ENCODE measurements at regions not wholly inside any gene's neighbourhood (a gene's known extent, or its start where the extent isn't known, plus 50 kb on each side); places are given as distances from the start of the nearest gene placed in this dataset.

GRCh38 chr10:42987575-42987974 is 89.3 kb upstream of the RET start:
- no peaks in the 10 kb centered on the region for H3K36me3 ChIP-seq (ENCODE audit: control insufficient read depth, insufficient read depth, low read length)
- ATAC-seq: no peak
- in situ Hi-C loops (cut with HindIII; ENCODE audit: low pct_unique_long_range_greater_than_20kb, low sequenced_read_pairs): no loop called here

GRCh38 chr10:42988069-42988468 is 88.8 kb upstream of the RET start:
- POLR2A ChIA-PET: no interaction called here
- in situ Hi-C loops (cut with HindIII; ENCODE audit: low pct_unique_long_range_greater_than_20kb, low sequenced_read_pairs) (no loop called here), intact Hi-C loops (cut with micrococcal nuclease; ENCODE audit: unreplicated experiment) (loop anchor here (10.0 kb wide), 1 partner anchor 123 kb away; no protein-coding TSS in a partner anchor)
- ATAC-seq (no peak), DNase-seq (ENCODE audit: low read depth, low spot score) (no peak)
- H3K27ac ChIP-seq (ENCODE audit: low read length): no peak overlapping the region
- no peaks in the 10 kb centered on the region for H3K27me3 ChIP-seq (ENCODE audit: control insufficient read depth, insufficient read depth, low read length)
- H3K9me3 ChIP-seq (ENCODE audit: control insufficient read depth, insufficient read depth, low read depth, low read length): no peaks in the 10 kb centered on the region
- CTCF ChIA-PET: no interaction called here
- H3K4me1 ChIP-seq (ENCODE audit: control insufficient read depth, insufficient read depth, low read length): no peaks in the 10 kb centered on the region
- no peaks in the 10 kb centered on the region for H3K36me3 ChIP-seq (ENCODE audit: control insufficient read depth, insufficient read depth, low read length)
- no peak overlapping the region for H3K4me3 ChIP-seq (ENCODE audit: low read depth in 2 of 2, low read length in 2 of 2)
- no peak for TF ChIP-seq TCF7L2 (IDR thresholded peaks at IDR 0.05; ENCODE audit: low read depth, low read length)
- TF ChIP-seq SIN3A (IDR thresholded peaks at IDR 0.05; ENCODE audit: borderline replicate concordance, insufficient read depth, low read depth, low read length): no peak
- no peak for TF ChIP-seq REST (IDR thresholded peaks at IDR 0.05; ENCODE audit: insufficient read depth in 1 of 2, low read depth in 2 of 2, low read length in 1 of 2)
- TF ChIP-seq CTCF (IDR thresholded peaks at IDR 0.05): no peak
- no peak for TF ChIP-seq POLR2AphosphoS5 (IDR thresholded peaks at IDR 0.05; ENCODE audit: low read depth, low read length)
- BruUV-seq (replicated peaks): no TSS peak

More at GRCh38 chr10:42987575-42987974, 89.3 kb upstream of the RET start:
- ChIA-PET POLR2A (no interaction called here), CTCF (interaction anchor here (0.5 kb wide), 1 partner anchor 89 kb away, joined by 6 read pairs; the partner anchor contains the start of gene RET)
- Histone ChIP-seq H3K9me3 (ENCODE audit: control insufficient read depth, insufficient read depth, low read depth, low read length) (no peaks in the 10 kb centered on the region), H3K4me1 (ENCODE audit: control insufficient read depth, insufficient read depth, low read length) (no peaks in the 10 kb centered on the region), H3K4me3 (ENCODE audit: low read depth in 2 of 2, low read length in 2 of 2) (no peak overlapping the region), H3K27ac (ENCODE audit: low read length) (no peak overlapping the region), H3K27me3 (ENCODE audit: control insufficient read depth, insufficient read depth, low read length) (no peaks in the 10 kb centered on the region)
- no TSS peak for BruUV-seq (replicated peaks)
- no peak for DNase-seq (ENCODE audit: low read depth, low spot score)
- TF ChIP-seq POLR2AphosphoS5 (IDR thresholded peaks at IDR 0.05; ENCODE audit: low read depth, low read length) (no peak), TCF7L2 (IDR thresholded peaks at IDR 0.05; ENCODE audit: low read depth, low read length) (no peak), CTCF (IDR thresholded peaks at IDR 0.05) (no peak), REST (IDR thresholded peaks at IDR 0.05; ENCODE audit: insufficient read depth in 1 of 2, low read depth in 2 of 2, low read length in 1 of 2) (no peak), SIN3A (IDR thresholded peaks at IDR 0.05; ENCODE audit: borderline replicate concordance, insufficient read depth, low read depth, low read length) (no peak)
- intact Hi-C loops (cut with micrococcal nuclease; ENCODE audit: unreplicated experiment): loop anchor here (10.0 kb wide), 1 partner anchor 123 kb away; no protein-coding TSS in a partner anchor
